H1 (cell line): ENCODE measurements at regions not wholly inside any gene's neighbourhood (a gene's known extent, or its start where the extent isn't known, plus 50 kb on each side); places are given as distances from the start of the nearest gene placed in this dataset.
A peak's percentile ranks its signal among the peaks of the same experiment; 100 is the strongest.

Experiments
- ASH2L ChIP-seq: fragments of 200-600, 300-600 bp; sonication (generic); IDR thresholded peaks from one replicate; pipeline ENCODE4 v1.7.1; 2017; ENCODE audit warnings: low read length
- BACH1 ChIP-seq: IDR thresholded peaks from 2 replicates; pipeline ENCODE4 v1.6.1; 2012; ENCODE audit warnings: low read length, improper control_type of control experiment
- CBX5 ChIP-seq: fragments of 300-800, 300-1000 bp; sonication (generic); IDR thresholded peaks from 2 replicates; pipeline ENCODE4 v1.7.1; 2016; ENCODE audit warnings: antibody characterized with exemption, low read length, low read depth
- CBX8 ChIP-seq: fragments of 300-800, 300-1000 bp; sonication (generic); IDR thresholded peaks from 2 replicates; pipeline ENCODE4 v1.7.1; 2016; ENCODE audit warnings: low read depth, low read length, borderline replicate concordance
- CTBP2 ChIP-seq: IDR thresholded peaks from 2 replicates; pipeline ENCODE4 v1.7.0; 2011; ENCODE audit warnings: borderline replicate concordance, mild to moderate bottlenecking, moderate library complexity, mixed read lengths, low read length; ENCODE audit not compliant: insufficient read depth, insufficient read length
- E2F6 ChIP-seq: IDR thresholded peaks from 2 replicates; pipeline ENCODE4 v1.6.1; 2012; ENCODE audit warnings: inconsistent platforms
- EZH2 ChIP-seq: fragments of 200-600 bp; sonication (generic); IDR thresholded peaks from 2 replicates; pipeline ENCODE4 v1.7.1; 2012; ENCODE audit warnings: low read depth, mild to moderate bottlenecking, moderate library complexity, low read length, inconsistent platforms; ENCODE audit not compliant: severe bottlenecking
- HDAC2 ChIP-seq, 2 experiments: fragments of 300-600 bp in 1 of 2; sonication (generic) in 1 of 2; IDR thresholded peaks; 2 replicates each; pipeline ENCODE4 v1.6.1; 2011 to 2012; ENCODE audit warnings: low read depth in 2 of 2, low read length in 2 of 2, mild to moderate bottlenecking in 2 of 2, moderate library complexity in 2 of 2, borderline replicate concordance in 1 of 2, inconsistent platforms in 1 of 2
- JUND ChIP-seq: IDR thresholded peaks from 2 replicates; pipeline ENCODE4 v1.6.1; 2011; ENCODE audit warnings: mild to moderate bottlenecking, improper control_type of control experiment, low read length
- KDM4A ChIP-seq: IDR thresholded peaks from one replicate; pipeline ENCODE4 v1.7.1; 2012; ENCODE audit warnings: low read depth, mild to moderate bottlenecking, moderate library complexity, low read length, inconsistent platforms; ENCODE audit not compliant: severe bottlenecking
- NANOG ChIP-seq: IDR thresholded peaks from 2 replicates; pipeline ENCODE4 v1.6.1; 2011; ENCODE audit warnings: low read length, low read depth, mild to moderate bottlenecking, inconsistent platforms; ENCODE audit not compliant: insufficient read depth, poor library complexity, severe bottlenecking
- POU5F1 ChIP-seq: IDR thresholded peaks from 2 replicates; pipeline ENCODE4 v1.6.1; 2011; ENCODE audit warnings: low read depth, mild to moderate bottlenecking, low read length, moderate library complexity
- RBBP5 ChIP-seq: IDR thresholded peaks from 2 replicates; pipeline ENCODE4 v1.7.1; 2012; ENCODE audit warnings: low read depth, mild to moderate bottlenecking, inconsistent platforms, low read length, moderate library complexity, borderline replicate concordance
- SIRT6 ChIP-seq: IDR thresholded peaks from one replicate; pipeline ENCODE4 v1.7.1; 2012; ENCODE audit warnings: low read length, inconsistent platforms
- SP1 ChIP-seq: IDR thresholded peaks from 2 replicates; pipeline ENCODE4 v1.6.1; 2011; ENCODE audit warnings: low read depth, low read length
- SRF ChIP-seq: IDR thresholded peaks from 2 replicates; pipeline ENCODE4 v1.6.1; 2011; ENCODE audit warnings: mild to moderate bottlenecking, low read depth, low read length, moderate library complexity
- SUZ12 ChIP-seq: fragments of 200-600 bp; sonication (generic); IDR thresholded peaks from 2 replicates; pipeline ENCODE4 v1.6.1; 2012; ENCODE audit warnings: mild to moderate bottlenecking, inconsistent platforms, low read length, moderate library complexity, mixed read lengths
- TF ChIP-seq, protein P1 (sequence below): IDR thresholded peaks from 2 replicates; pipeline ENCODE4 v1.6.1; 2011; ENCODE audit warnings: low read length, improper control_type of control experiment
- TF ChIP-seq, protein P2 (sequence below): IDR thresholded peaks from 2 replicates; pipeline ENCODE4 v1.6.1; 2012; ENCODE audit warnings: inconsistent platforms

DNA sequence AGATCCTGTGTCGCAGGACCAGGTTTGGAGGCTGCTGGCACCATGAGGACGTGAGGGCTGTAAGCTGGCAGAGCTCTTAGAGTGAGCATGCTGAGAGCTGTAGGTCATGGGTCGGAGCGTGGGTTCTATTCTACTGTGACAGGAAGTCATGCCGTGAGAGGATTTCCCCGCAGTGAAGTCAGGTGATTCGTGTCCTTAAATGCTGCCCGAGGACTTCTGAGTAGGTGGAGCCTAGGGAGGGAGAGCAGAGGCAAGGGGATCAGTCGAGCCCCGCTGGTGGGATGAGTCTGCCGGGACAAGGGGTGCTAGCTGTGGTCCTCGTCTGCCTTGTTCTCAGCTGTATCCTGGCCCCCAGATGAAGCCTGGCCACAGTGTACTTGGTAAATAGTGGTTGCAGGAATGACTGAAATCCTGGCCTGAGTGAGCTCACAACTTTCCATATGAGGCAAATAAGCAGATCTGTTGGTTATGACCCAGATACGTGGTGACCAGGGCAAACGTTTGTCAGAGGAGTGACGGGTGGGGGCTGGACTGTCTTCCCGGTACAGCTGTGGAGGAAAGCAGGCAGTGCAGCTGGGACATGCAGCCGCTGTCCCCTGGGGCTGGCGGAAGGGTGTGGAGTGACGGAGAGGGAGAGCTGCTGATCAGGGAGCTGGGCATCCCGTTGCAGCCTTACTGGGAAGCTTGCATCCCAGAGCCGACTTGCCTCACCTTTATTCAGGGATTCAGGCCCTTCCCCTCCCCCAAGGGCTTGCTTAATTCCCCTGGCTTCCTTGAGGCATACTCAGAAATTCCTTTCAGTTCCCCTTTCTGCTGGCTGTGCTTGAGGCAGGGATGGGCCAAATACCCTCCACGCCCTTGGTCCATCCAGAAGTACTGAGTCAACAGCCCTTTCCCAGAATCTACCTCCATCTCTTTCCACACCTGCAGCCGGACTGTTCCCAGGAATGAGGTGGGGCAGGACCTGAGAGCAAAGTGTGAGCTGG is 250.9 kb upstream of the RREB1 start (continued):
- no peak for TF ChIP-seq ASH2L
- TF ChIP-seq SIRT6: no peak
- no peak for TF ChIP-seq SUZ12
- TF ChIP-seq CTBP2: no peak
- TF ChIP-seq EZH2: no peak
- peak; percentile 57; the same call in 1 of the 2 replicates for TF ChIP-seq SP1
- peak; percentile 18 for TF ChIP-seq KDM4A
- TF ChIP-seq NANOG: no peak
- no peak for TF ChIP-seq SRF
- TF ChIP-seq RBBP5: peak; percentile 68; the same call in 1 of the 2 replicates
- TF ChIP-seq JUND: no peak
- TF ChIP-seq POU5F1: no peak
- TF ChIP-seq, protein P1, sequence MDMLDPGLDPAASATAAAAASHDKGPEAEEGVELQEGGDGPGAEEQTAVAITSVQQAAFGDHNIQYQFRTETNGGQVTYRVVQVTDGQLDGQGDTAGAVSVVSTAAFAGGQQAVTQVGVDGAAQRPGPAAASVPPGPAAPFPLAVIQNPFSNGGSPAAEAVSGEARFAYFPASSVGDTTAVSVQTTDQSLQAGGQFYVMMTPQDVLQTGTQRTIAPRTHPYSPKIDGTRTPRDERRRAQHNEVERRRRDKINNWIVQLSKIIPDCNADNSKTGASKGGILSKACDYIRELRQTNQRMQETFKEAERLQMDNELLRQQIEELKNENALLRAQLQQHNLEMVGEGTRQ: no peak
- no peak for TF ChIP-seq CBX8
- no peak for TF ChIP-seq E2F6
- TF ChIP-seq HDAC2 (IDR thresholded peaks at IDR 0.05; ENCODE audit: borderline replicate concordance in 1 of 2, low read depth in 2 of 2, low read length in 2 of 2): no peak
- TF ChIP-seq, protein P2, sequence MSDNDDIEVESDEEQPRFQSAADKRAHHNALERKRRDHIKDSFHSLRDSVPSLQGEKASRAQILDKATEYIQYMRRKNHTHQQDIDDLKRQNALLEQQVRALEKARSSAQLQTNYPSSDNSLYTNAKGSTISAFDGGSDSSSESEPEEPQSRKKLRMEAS: 0 out of 2 replicates have a peak, but pooled peaks have one; percentile 9
- TF ChIP-seq CBX5: no peak
- TF ChIP-seq BACH1: no peak
